Endothelial cell of umbilical vein (primary cell): ENCODE measurements at regions not wholly inside any gene's neighbourhood (a gene's known extent, or its start where the extent isn't known, plus 50 kb on each side); places are given as distances from the start of the nearest gene placed in this dataset.

ENCODE experiments used
- BruUV-seq: library from RNA; stranded (reverse); fragments of 400-500 nt; replicated peaks from 2 replicates; lab custom pipeline; 2021; lab: Mats Ljungman, UMichigan
- CTCF ChIA-PET: fragments of 300-600, 350-600 bp; sonication (Branson Sonifier 250); formaldehyde crosslinking; loops from one replicate; lab custom pipeline; 2021; ENCODE audit warnings: antibody characterized with exemption, inconsistent platforms; lab: Charles Lee
- POLR2A ChIA-PET: fragments of 300-600, 350-600 bp; sonication (Branson Sonifier 250); formaldehyde crosslinking; loops from one replicate; lab custom pipeline; 2021; ENCODE audit warnings: antibody characterized with exemption, inconsistent platforms; lab: Charles Lee
- DNase-seq: peaks from one replicate; pipeline ENCODE4 v3.0.0-alpha.2; 2011; ENCODE audit warnings: low read depth, low spot score
- FAIRE-seq: peaks from 2 replicates; lab custom pipeline; 2011; peaks lifted over from hg19 to GRCh38; lab: Jason Lieb, UNC
- H2AFZ ChIP-seq: 2 replicates; pipeline ENCODE4 v1.6.0; 2012; ENCODE audit warnings: low read depth, low read length, control low read depth, inconsistent platforms
- H3K27ac ChIP-seq: 2 replicates; pipeline ENCODE4 v1.5.1; 2011; ENCODE audit warnings: low read depth, mild to moderate bottlenecking, control low read depth, low read length, moderate library complexity; ENCODE audit not compliant: insufficient read depth
- H3K27me3 ChIP-seq, 2 experiments: 2 replicates each; pipeline versions ENCODE4 v1.6.0 to v1.6.1; 2011; ENCODE audit warnings: low read length in 2 of 2, mixed read lengths in 1 of 2; ENCODE audit not compliant: control insufficient read depth in 2 of 2, insufficient read depth in 2 of 2
- H3K36me3 ChIP-seq, 2 experiments: 2 replicates in 1 of 2; 3 replicates in 1 of 2; pipeline ENCODE4 v1.5.1; 2011; ENCODE audit warnings: low read length in 2 of 2, mild to moderate bottlenecking in 1 of 2, moderate library complexity in 1 of 2; ENCODE audit not compliant: control insufficient read depth in 2 of 2, insufficient read depth in 2 of 2; ENCODE audit errors: extremely low read depth in 1 of 2
- H3K4me1 ChIP-seq: 3 replicates; pipeline ENCODE4 v1.5.1; 2011; ENCODE audit warnings: mild to moderate bottlenecking, low read length; ENCODE audit not compliant: control insufficient read depth, insufficient read depth; ENCODE audit errors: extremely low read depth
- H3K4me2 ChIP-seq: 2 replicates; pipeline ENCODE4 v1.6.1; 2011; ENCODE audit warnings: low read length, control low read depth, mixed read lengths; ENCODE audit not compliant: insufficient read depth
- H3K4me3 ChIP-seq, 3 experiments: fragments of 200-600 bp in 1 of 3; sonication (generic), shearing (Covaris generic) in 1 of 3; replicated peaks in 1 of 3; 2 replicates each; pipeline ENCODE4 v1.5.1; 2011 to 2016; ENCODE audit warnings: control low read depth in 3 of 3, low read length in 3 of 3, mild to moderate bottlenecking in 2 of 3, inconsistent platforms in 1 of 3, low read depth in 1 of 3, moderate library complexity in 1 of 3; ENCODE audit not compliant: insufficient read depth in 1 of 3
- H3K79me2 ChIP-seq: 2 replicates; pipeline ENCODE4 v1.6.0; 2012; ENCODE audit warnings: low read length, inconsistent platforms; ENCODE audit not compliant: control insufficient read depth, insufficient read depth
- H3K9ac ChIP-seq: replicated peaks from 2 replicates; pipeline ENCODE3; 2011; ENCODE audit warnings: low read length, control low read depth; ENCODE audit not compliant: insufficient read depth; ENCODE audit errors: extremely low read depth
- H3K9me1 ChIP-seq: replicated peaks from 3 replicates; pipeline ENCODE4 v1.6.0; 2011; ENCODE audit warnings: mild to moderate bottlenecking, low read length; ENCODE audit not compliant: control insufficient read depth, insufficient read depth; ENCODE audit errors: extremely low read depth
- H3K9me3 ChIP-seq: replicated peaks from 2 replicates; pipeline ENCODE4 v1.5.1; 2012; ENCODE audit warnings: low read length, inconsistent platforms; ENCODE audit not compliant: control insufficient read depth, insufficient read depth
- H4K20me1 ChIP-seq: replicated peaks from 2 replicates; pipeline ENCODE3; 2011; ENCODE audit warnings: mild to moderate bottlenecking, low read length; ENCODE audit not compliant: control insufficient read depth, insufficient read depth; ENCODE audit errors: extremely low read depth
- CTCF ChIP-seq, 2 donors: IDR thresholded peaks; 1 replicate in 1 of 2; 2 replicates in 1 of 2; pipeline ENCODE4 v1.5.1; 2011; ENCODE audit warnings: low read length in 2 of 2, mild to moderate bottlenecking in 2 of 2, moderate library complexity in 2 of 2, control low read depth in 1 of 2, inconsistent platforms in 1 of 2, low read depth in 1 of 2; ENCODE audit not compliant: insufficient read depth in 1 of 2; ENCODE audit errors: extremely low read depth in 1 of 2
- EZH2 ChIP-seq: IDR thresholded peaks from 2 replicates; pipeline ENCODE4 v1.6.1; 2012; ENCODE audit warnings: borderline replicate concordance, low read depth, mild to moderate bottlenecking, moderate library complexity, low read length, inconsistent platforms; ENCODE audit not compliant: severe bottlenecking
- FOS ChIP-seq: IDR thresholded peaks from 2 replicates; pipeline ENCODE4 v1.6.1; 2011; ENCODE audit warnings: mild to moderate bottlenecking, low read length, moderate library complexity, borderline replicate concordance; ENCODE audit not compliant: insufficient read depth
- GATA2 ChIP-seq: IDR thresholded peaks from 2 replicates; pipeline ENCODE4 v1.7.0; 2011; ENCODE audit warnings: low read depth, mild to moderate bottlenecking, moderate library complexity, mixed read lengths, low read length; ENCODE audit not compliant: insufficient read length, insufficient read depth
- JUN ChIP-seq: IDR thresholded peaks from 2 replicates; pipeline ENCODE4 v1.6.1; 2011; ENCODE audit warnings: borderline replicate concordance, low read depth; ENCODE audit not compliant: insufficient read length, insufficient read depth
- MYC ChIP-seq: IDR thresholded peaks from one replicate; pipeline ENCODE4 v1.6.1; 2011; ENCODE audit warnings: mild to moderate bottlenecking, low read depth, low read length
- POLR2A ChIP-seq: IDR thresholded peaks from 2 replicates; pipeline ENCODE4 v1.6.1; 2012; ENCODE audit warnings: low read depth, mild to moderate bottlenecking, control low read depth, low read length
- POLR2AphosphoS5 ChIP-seq: IDR thresholded peaks from 2 replicates; pipeline ENCODE4 v1.6.1; 2012; ENCODE audit warnings: low read depth, mild to moderate bottlenecking, control low read depth, low read length, moderate library complexity; ENCODE audit not compliant: insufficient read depth
- dilution Hi-C: fragments of 300-500 bp; cut with MboI; formaldehyde crosslinking; loops from one replicate; pipeline ENCODE4 v1.15.0; 2019; ENCODE audit warnings: low sequenced_read_pairs; ENCODE audit not compliant: extremely low pct_ligation_motif_present
- intact Hi-C: fragments of 100-400 bp; cut with micrococcal nuclease; formaldehyde crosslinking; loops from one replicate; pipeline ENCODE4 v1.10.0; 2022
- TF ChIP-seq, protein P1 (sequence below): IDR thresholded peaks from 2 replicates; pipeline ENCODE4 v1.6.1; 2011; ENCODE audit not compliant: insufficient read depth, insufficient read length

DNA sequence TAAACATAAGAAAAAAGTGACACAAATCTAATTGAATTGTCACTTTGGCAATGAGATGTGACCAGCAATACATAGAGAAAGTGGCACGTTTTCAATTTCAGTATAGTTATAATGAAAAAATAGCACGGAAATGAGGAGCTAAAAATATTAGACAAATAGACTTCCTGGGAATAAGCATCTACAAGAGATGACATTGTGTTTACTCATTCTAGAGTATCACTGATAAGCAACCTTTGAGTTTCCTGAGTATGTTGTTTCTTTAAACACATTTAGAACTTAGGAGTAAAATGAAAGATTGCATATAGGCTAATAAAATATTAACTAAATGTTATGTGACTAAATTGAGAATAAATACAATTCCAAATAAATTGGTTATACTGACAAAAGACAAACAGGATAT is 207.1 kb upstream of the SLITRK6 start:
- no peaks in the 10 kb centered on the region for H3K79me2 ChIP-seq
- dilution Hi-C loops (no loop called here), intact Hi-C loops (no loop called here)
- H3K4me2 ChIP-seq, result no peak overlapping the region
- H3K4me1 ChIP-seq, result no peaks in the 10 kb centered on the region
- H3K27me3 ChIP-seq, result no peaks in the 10 kb centered on the region
- no peaks in the 10 kb centered on the region for H4K20me1 ChIP-seq
- FAIRE-seq (no peak), DNase-seq (no peak)
- ChIA-PET CTCF (no interaction called here), POLR2A (no interaction called here)
- H2AFZ ChIP-seq, result no peak overlapping the region
- BruUV-seq, result no TSS peak
- H3K4me3 ChIP-seq, result no peak overlapping the region
- TF ChIP-seq POLR2A (no peak), CTCF (IDR thresholded peaks at IDR 0.05; ENCODE audit: extremely low read depth in 1 of 2, insufficient read depth in 1 of 2, low read depth in 1 of 2, low read length in 2 of 2) (no peak), FOS (no peak), EZH2 (no peak), MYC (no peak), GATA2 (no peak), POLR2AphosphoS5 (no peak), JUN (no peak)
- TF ChIP-seq, protein P1, sequence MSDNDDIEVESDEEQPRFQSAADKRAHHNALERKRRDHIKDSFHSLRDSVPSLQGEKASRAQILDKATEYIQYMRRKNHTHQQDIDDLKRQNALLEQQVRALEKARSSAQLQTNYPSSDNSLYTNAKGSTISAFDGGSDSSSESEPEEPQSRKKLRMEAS, result no peak
- no peaks in the 10 kb centered on the region for H3K36me3 ChIP-seq
- no peak overlapping the region for H3K27ac ChIP-seq
- no peaks in the 10 kb centered on the region for H3K9me1 ChIP-seq
- no peaks in the 10 kb centered on the region for H3K9me3 ChIP-seq
- no peak overlapping the region for H3K9ac ChIP-seq
